Activated CD8-positive, alpha-beta memory T cell treated with anti-CD3 and anti-CD28 coated beads, Interleukin-2, amount 50 U/mL, for 24 hours (primary cell): ENCODE measurements at regions not wholly inside any gene's neighbourhood (a gene's known extent, or its start where the extent isn't known, plus 50 kb on each side); places are given as distances from the start of the nearest gene placed in this dataset.
"Not testable (repeated sequence)": the region's sequence is repeated elsewhere in the genome, so short reads cannot be mapped to it uniquely, and the experiment has no call there.

Experiments
- DNase-seq: peaks from one replicate; pipeline ENCODE4 v3.0.0-alpha.2; 2020; ENCODE audit errors: extremely low read depth

DNA sequence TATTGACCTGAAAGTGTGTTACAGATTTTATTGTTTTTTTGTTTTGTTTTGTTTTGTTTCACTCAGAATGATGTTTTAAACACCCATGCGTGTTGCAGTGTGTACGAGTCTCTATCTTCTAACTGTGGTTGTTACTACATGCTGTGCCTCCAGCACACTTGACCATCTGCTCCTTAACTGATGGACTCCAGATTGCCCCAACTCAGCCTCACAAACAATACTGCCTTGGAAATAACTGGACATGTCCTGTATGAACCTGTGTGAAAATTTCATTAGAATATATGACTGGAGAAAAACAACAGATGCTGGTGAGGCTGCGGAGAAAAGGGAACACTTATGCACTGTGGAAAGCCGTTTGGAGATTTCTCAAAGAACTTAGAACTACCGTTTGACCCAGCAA, 68.7 kb upstream of the HAND1 start:
- DNase-seq = no peak

DNA sequence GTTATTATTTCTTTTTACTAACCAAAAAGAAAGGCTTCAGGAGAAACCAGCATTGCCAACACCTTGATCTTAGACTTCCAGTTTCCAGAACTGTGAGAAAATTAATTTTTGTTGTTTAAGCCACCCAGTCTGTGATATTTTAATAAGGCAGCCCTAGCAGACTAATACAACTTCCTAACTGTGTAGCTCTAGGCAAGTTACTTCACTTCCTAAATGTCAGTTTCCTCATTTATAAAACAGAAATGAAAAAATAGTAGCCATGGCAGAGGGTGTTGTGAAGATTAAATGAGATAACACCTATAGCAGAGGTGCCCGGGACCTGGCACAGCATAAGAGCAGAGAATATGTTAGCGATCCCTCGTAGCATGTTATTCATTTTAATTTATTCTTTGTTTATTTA, 66.6 kb upstream of the HAND1 start:
- DNase-seq = no peak

DNA sequence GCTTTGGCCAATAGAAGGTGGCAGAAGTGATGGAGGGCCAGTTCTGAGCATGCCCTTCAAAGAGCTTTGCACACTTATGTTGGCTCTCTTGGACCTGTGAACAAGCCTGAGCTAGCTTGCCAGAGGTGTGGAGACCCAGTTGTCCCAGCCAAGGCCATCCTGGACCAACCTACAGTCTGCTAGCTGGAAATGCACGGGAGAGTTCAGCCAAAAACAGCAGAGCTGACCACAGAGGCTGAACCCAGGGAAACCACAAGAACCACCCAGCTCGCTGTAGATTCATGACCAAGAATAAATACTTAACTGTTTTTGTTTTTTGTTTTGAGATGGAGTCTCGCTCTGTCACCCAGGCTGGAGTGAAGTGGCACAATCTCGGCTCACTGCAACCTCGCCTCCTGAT, 65.4 kb upstream of the HAND1 start:
- no peak for DNase-seq

DNA sequence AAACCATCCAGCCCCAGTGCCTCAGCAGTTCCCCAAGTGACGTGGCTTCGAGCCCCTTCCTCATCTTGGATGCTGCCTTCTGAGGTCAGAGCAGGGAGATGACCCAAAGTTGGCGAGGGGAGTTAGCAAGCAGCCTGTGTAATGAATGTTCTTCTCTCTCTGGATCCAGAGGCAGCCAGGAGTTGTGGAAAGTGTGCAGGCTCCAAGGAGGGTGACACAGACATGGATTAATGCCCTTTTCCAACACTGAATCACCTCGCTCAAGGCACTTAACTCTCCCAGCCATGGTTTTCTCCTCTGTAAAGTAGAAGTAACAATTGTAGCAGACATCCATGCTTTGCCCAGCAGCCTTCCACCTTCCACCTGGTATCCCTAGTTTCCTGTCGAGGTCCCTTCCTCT, 64.6 kb upstream of the HAND1 start:
- DNase-seq = no peak

DNA sequence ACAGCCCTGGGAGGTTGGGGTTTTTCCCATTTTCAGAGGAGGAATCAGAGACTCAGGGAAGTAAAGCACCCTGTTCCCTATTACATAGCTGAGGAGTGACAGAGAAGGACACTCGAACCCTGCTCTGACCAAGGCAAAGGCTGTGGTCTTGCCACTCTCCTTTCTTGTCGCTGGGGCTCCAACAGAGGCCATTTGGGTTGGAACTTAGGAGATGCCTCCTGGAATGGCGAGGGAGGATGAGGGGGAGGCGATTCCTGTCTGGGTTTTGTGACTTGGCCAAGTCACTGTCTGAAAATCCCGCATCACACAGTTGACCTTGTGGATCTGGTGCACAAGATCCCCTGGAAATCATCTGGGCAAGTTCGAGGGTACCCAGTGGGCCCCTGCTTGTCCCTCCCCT, 64.0 kb upstream of the HAND1 start:
- no peak for DNase-seq

DNA sequence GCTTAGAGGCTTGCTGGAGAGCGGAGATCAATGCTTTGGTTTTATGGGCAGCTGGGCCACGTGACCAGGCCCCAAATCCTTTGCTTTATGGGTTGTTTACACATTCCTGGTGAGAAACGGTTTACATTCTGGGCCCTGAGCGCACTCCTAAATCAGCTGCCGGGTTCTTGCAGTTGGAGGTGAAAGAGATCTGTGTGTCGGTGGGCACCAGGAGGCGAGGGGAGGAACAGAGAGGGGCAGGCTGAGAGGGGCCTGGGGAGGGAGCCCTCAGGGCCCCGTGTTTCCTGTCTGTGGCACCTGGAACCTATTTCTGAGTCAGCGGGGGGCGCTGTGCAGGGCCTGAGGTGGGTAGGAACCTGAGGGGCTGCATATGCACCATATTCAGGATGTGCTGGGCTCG, 63.5 kb upstream of the HAND1 start:
- DNase-seq = no peak

DNA sequence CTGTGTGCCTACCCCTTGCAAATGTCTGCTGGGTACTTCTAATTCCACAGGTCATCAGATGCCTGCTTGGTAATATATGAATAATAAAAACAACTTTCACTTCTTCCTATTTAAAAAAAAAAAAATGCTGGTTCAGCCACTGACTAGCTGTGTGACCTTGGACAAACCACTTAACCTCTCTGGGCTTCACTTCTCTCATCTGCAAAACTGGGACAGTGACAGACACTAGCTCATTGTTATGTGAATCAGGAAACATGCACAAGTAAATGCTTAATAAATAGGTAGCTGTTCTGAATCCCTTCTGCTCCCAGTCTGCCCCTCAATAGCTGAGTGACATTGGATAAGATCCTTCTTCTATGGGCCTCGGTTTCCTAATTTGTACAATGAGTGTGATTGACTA, 62.6 kb upstream of the HAND1 start:
- DNase-seq = no peak

DNA sequence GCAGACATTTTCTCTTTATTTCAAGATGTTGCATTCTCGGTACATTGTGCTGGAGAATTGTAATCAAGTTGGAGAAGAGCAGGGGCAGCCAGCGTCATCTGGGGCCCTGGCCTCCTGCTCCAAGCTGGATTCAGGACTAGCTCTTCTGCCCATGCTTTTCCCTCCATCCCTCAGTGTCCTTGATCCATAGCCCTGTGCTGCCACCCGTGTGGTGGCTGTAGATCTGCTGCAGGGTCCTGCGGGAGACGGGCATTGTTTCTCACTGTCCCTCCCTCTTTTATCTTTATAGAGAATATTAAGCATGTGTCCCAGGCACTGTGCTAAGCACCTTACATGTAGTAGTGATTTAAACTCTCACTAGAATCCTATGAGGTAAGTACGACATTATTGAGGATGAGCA, 60.5 kb upstream of the HAND1 start:
- DNase-seq = no peak

DNA sequence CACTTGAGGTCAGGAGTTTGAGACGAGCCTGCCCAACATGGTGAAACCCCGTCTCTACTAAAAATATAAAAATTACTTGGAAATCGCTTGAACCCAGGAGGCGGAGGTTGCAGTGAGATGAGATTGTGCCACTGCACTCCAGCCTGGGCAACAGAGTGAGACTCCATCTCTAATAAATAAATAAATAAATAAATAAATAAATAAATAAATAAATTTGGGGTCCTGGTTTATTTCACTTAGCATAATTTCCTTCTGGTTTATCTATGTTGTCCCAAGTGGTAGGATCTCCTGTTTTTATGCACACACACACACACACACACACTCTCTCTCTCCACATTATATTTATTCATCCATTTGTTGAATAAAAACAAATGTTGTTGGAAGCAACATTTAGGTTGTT, 58.4 kb upstream of the HAND1 start:
- DNase-seq = not testable (repeated sequence)

DNA sequence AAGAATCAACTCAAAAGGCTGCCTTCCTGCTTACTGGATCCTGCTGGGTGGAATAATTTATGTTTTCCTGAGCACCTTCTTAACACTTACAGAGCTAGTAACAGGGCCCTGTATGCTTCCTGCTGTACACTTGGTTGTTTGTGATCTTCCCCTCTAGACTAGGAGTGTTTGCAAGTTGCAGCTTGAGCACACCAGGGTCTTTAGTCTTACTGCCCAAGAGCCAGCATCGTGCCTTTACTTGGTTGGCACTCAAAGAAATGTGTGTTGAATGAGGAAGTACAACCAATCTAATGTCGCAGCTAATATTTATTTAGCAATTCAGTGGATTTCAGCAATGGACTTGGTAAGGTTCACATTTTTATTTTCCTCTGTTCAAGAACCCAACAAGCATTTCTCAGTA, 57.5 kb upstream of the HAND1 start:
- no peak for DNase-seq

DNA sequence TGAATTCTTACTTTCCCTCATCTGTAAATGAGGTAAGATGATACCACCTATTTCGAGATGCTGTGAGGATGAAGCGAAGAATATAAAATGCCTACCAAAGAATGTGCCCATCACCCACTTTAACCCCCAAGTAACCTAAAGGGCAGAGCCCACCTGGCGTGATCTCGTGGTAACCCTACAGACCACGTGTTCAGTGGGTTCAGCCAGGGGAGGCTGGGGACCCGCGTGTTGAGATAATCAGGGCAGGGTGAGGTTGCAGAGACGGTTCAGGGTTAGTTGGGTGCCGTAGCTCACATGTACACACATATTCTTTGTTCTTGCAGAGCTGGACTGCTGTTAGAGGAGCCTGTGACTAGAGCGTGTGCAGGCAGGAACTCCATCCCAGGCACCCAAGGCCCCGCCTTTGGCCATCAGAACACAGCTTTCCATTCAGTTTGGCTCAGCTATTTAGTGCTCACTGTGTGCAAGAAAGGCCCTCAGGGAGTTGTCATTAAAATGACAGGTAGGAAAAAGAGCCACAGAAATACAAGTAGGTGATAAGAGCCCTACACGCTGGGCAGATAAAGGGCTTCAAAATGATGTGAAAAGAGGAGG, 56.5 kb upstream of the HAND1 start:
- no peak for DNase-seq

DNA sequence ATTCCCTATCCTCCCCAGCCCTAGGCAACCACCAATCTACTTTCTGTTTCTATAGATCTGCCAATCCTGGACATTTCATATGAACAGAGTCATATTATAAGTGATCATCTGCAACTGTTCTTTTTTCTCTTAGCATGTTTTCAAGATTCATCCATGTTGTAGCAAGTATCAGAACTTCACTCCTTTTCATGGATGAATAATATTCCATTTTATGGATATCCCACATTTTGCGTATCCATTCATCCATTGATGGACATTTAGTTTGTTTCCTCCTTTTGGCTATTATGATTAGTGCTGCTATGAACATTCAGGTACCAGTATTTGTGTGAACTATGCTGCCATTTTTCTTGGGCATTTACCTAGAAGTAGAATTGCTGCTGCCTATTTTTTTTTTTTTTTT, 51.3 kb upstream of the HAND1 start:
- DNase-seq = no peak

DNA sequence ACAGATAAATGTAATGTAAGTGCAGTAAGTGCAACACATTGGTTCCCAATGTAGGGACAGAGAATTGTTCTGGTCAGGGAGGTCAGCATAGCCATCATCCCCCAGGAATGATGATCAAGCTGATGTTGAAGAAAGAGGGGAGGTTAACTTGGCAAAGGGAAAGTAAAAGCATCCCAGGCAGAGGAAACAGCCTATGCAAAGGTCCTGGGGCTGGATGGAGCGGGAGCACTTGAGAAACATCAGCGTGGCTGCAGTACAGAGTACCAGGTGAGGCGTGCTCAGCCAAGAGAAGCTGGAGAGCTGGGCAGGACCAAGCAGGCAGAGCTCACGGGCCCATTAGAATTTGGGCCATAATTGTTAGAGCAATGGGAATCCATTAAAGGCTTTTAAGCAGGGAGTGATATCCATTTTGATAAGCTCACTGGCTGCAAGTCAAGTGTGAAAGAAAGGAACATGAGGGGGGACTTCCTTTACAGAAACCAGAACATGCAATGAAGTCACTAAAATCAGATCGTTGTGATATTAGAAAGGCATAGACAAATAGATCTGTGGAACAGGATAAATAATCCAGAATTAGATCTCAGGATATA, 50.1 kb upstream of the HAND1 start:
- DNase-seq = no peak
